ENCODE measurements at regions not wholly inside any gene's neighbourhood (a gene's known extent, or its start where the extent isn't known, plus 50 kb on each side); places are given as distances from the start of the nearest gene placed in this dataset.

DNA sequence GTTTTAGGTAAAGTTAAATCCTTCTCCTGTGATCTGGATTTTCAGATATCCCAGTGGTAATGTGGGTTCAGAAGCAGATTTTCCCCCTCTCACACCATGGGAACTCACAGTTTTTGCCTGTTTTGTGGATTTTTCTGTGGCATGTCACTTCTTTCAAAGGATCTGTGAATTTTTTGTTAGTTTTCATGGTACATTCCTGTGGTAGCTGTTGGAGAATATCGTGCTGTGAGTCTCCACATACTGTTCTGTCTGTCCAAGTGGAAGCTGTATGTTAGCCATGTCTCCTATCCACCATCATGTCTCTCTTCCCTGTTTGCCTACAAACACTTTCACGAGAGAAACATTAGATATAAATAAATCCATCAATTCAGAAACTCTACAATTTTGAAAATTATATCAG lies 378.7 kb upstream of the ADGRB3 start:
- H3K36me3 ChIP-seq (ENCODE audit: insufficient read depth in 1 of 2, low read depth in 1 of 2): no peaks in the 10 kb centered on the region
- intact Hi-C loops (cut with DNase I): no loop called here
- H3K4me3 ChIP-seq: no peak overlapping the region
- WGBS, 3 donors: 37 to 64% (median 53%) methylated on average over 2 of the region's 2 CpGs
- TF ChIP-seq, protein P1, sequence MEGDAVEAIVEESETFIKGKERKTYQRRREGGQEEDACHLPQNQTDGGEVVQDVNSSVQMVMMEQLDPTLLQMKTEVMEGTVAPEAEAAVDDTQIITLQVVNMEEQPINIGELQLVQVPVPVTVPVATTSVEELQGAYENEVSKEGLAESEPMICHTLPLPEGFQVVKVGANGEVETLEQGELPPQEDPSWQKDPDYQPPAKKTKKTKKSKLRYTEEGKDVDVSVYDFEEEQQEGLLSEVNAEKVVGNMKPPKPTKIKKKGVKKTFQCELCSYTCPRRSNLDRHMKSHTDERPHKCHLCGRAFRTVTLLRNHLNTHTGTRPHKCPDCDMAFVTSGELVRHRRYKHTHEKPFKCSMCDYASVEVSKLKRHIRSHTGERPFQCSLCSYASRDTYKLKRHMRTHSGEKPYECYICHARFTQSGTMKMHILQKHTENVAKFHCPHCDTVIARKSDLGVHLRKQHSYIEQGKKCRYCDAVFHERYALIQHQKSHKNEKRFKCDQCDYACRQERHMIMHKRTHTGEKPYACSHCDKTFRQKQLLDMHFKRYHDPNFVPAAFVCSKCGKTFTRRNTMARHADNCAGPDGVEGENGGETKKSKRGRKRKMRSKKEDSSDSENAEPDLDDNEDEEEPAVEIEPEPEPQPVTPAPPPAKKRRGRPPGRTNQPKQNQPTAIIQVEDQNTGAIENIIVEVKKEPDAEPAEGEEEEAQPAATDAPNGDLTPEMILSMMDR (IDR thresholded peaks at IDR 0.05): no peak
- H3K27me3 ChIP-seq (ENCODE audit: insufficient read depth in 3 of 3, low read length in 2 of 3): no peaks in the 10 kb centered on the region
- H3K4me1 ChIP-seq: no peaks in the 10 kb centered on the region
- no peak for DNase-seq
- no peak for ATAC-seq
- no peak overlapping the region for H3K27ac ChIP-seq
- H3K9me3 ChIP-seq: peaks cover 4% of the 10 kb centered on the region

DNA sequence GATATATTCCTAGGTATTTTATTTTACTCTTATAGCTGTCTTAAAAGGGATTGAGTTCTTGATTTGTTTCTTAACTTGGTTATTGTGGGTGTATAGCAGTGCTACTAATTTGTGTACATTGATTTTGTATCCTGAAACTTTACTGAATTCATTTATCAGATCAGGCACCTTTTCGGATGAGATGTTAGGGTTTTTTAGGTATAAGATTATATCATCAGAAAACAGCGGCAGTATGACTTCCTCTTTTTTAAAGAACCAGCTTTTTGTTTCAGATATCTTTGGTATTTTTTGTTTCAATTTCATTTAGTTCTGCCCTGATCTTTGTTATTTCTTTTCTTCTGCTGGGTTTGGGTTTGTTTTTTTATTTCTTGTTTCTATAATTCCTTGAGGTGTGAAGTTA lies 382.4 kb upstream of the ADGRB3 start:
- TF ChIP-seq, protein P1 (IDR thresholded peaks at IDR 0.05): no peak
- H3K4me1 ChIP-seq: no peaks in the 10 kb centered on the region
- H3K4me3 ChIP-seq: no peak overlapping the region
- peaks cover 4% of the 10 kb centered on the region for H3K9me3 ChIP-seq
- WGBS, 3 donors: 87 to 95% (median 93%) methylated on average over 2 of the region's 2 CpGs
- H3K27me3 ChIP-seq (ENCODE audit: insufficient read depth in 3 of 3, low read length in 2 of 3): no peaks in the 10 kb centered on the region
- intact Hi-C loops (cut with DNase I): no loop called here
- no peak for DNase-seq
- no peaks in the 10 kb centered on the region for H3K36me3 ChIP-seq (ENCODE audit: insufficient read depth in 1 of 2, low read depth in 1 of 2)
- no peak for ATAC-seq
- no peak overlapping the region for H3K27ac ChIP-seq

GRCh38 chr6:68247782-68248181 lies 387.3 kb upstream of the ADGRB3 start:
- ATAC-seq: no peak
- intact Hi-C loops (cut with DNase I): no loop called here

DNA sequence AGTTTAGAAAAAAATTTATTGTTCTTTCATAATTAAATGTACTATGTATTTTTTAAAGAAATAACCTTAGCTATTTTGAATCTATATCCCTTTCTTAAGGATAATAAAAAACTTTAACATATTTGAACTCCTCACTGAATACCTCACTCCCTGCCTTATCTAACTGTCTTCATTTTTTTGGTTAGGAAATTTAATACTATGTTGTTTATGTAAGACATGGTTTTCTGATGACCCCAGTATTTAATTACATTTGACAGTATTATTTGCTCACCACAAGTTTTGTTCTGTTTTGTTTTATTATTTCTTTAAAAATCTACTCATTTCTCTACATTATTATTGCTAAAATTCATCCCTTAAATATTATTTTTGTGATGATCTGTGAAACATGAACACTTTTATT lies 394.4 kb upstream of the ADGRB3 start:
- Histone ChIP-seq H3K27me3 (ENCODE audit: insufficient read depth in 3 of 3, low read length in 2 of 3) (no peaks in the 10 kb centered on the region), H3K4me1 (no peaks in the 10 kb centered on the region), H3K27ac (no peak overlapping the region), H3K9me3 (no peaks in the 10 kb centered on the region), H3K4me3 (no peak overlapping the region), H3K36me3 (ENCODE audit: insufficient read depth in 1 of 2, low read depth in 1 of 2) (no peaks in the 10 kb centered on the region)
- TF ChIP-seq, protein P1 (IDR thresholded peaks at IDR 0.05): no peak
- no peak for DNase-seq
- intact Hi-C loops (cut with DNase I): no loop called here
- ATAC-seq: no peak

More at GRCh38 chr6:68247782-68248181, 387.3 kb upstream of the ADGRB3 start:
- DNase-seq: no peak
- TF ChIP-seq, protein P1 (IDR thresholded peaks at IDR 0.05): no peak
- Histone ChIP-seq H3K36me3 (ENCODE audit: insufficient read depth in 1 of 2, low read depth in 1 of 2) (no peaks in the 10 kb centered on the region), H3K27ac (no peak overlapping the region), H3K27me3 (ENCODE audit: insufficient read depth in 3 of 3, low read length in 2 of 3) (no peaks in the 10 kb centered on the region), H3K4me3 (no peak overlapping the region), H3K9me3 (peaks cover 4% of the 10 kb centered on the region), H3K4me1 (no peaks in the 10 kb centered on the region)
- 92 to 94% (median 93%) methylated on average over 4 of the region's 4 CpGs for WGBS, 3 donors

DNA sequence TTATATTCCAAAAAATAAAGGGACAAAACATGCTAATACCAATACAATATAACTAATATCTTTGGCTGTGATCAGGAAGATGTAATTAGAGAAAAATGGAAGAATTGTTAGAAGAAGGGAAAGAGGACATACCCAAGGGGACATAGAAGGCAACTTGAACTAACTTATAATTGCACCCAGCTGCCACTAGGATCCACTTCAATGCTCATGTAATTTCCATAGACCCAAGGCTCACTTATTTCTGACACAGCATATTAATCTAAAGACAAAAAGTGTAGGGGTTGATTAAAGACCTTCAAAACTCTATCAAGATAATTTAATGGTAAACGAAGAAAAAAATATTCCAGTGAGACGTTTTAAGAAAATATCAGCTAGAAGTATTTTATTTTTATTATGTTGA lies 396.0 kb upstream of the ADGRB3 start:
- intact Hi-C loops (cut with DNase I): no loop called here
- ATAC-seq: no peak
- Histone ChIP-seq H3K4me3 (no peak overlapping the region), H3K4me1 (no peaks in the 10 kb centered on the region), H3K27me3 (ENCODE audit: insufficient read depth in 3 of 3, low read length in 2 of 3) (no peaks in the 10 kb centered on the region), H3K36me3 (ENCODE audit: insufficient read depth in 1 of 2, low read depth in 1 of 2) (no peaks in the 10 kb centered on the region), H3K27ac (no peak overlapping the region), H3K9me3 (no peaks in the 10 kb centered on the region)
- TF ChIP-seq, protein P1 (IDR thresholded peaks at IDR 0.05): no peak
- WGBS, 3 donors: 68 to 82% (median 75%) methylated on average over 2 of the region's 2 CpGs
- DNase-seq: no peak
